Erythroblast (primary cell): ENCODE measurements at regions not wholly inside any gene's neighbourhood (a gene's known extent, or its start where the extent isn't known, plus 50 kb on each side); places are given as distances from the start of the nearest gene placed in this dataset.

Source experiments
- GATA1 ChIP-seq: IDR thresholded peaks from 2 replicates; pipeline ENCODE4 v1.6.1; 2011; ENCODE audit warnings: low read depth, mild to moderate bottlenecking, control low read depth, low read length, moderate library complexity
- POLR2A ChIP-seq: IDR thresholded peaks from 2 replicates; pipeline ENCODE4 v1.6.1; 2011; ENCODE audit warnings: mild to moderate bottlenecking, low read length

- TF ChIP-seq POLR2A (no peak), GATA1 (no peak)
Measured at GRCh38 chr4:130524057-130524456, 1428.1 kb downstream of the C4orf33 start.
